ENCODE measurements at regions not wholly inside any gene's neighbourhood (a gene's known extent, or its start where the extent isn't known, plus 50 kb on each side); places are given as distances from the start of the nearest gene placed in this dataset.
"Not testable (repeated sequence)": the region's sequence is repeated elsewhere in the genome, so short reads cannot be mapped to it uniquely, and the experiment has no call there.

- H3K27ac Mint-ChIP-seq (ENCODE audit: unreplicated experiment) = no peak overlapping the region
- no peak for DNase-seq
- no peak for TF ChIP-seq CTCF (IDR thresholded peaks at IDR 0.05; ENCODE audit: unreplicated experiment)
- no peaks in the 10 kb centered on the region for H3K4me1 Mint-ChIP-seq (ENCODE audit: low read depth, unreplicated experiment)
- no peak overlapping the region for H3K4me3 Mint-ChIP-seq (ENCODE audit: low read depth, unreplicated experiment)
- peaks cover 27% of the 10 kb centered on the region for H3K27me3 Mint-ChIP-seq (ENCODE audit: unreplicated experiment)
- no peaks in the 10 kb centered on the region for H3K36me3 Mint-ChIP-seq (ENCODE audit: insufficient read depth, unreplicated experiment)
- intact Hi-C loops (cut with micrococcal nuclease; ENCODE audit: unreplicated experiment) = no loop called here
- H3K9me3 Mint-ChIP-seq (ENCODE audit: low read depth, unreplicated experiment) = no peaks in the 10 kb centered on the region
- CTCF ChIA-PET = no interaction called here
- BruUV-seq (replicated peaks) = no TSS peak
Observed at GRCh38 chr16:5176505-5176904, 78.9 kb upstream of the EEF2KMT start.

- no TSS peak for BruUV-seq (replicated peaks)
- no peaks in the 10 kb centered on the region for H3K4me1 Mint-ChIP-seq (ENCODE audit: low read depth, unreplicated experiment)
- DNase-seq = no peak
- intact Hi-C loops (cut with micrococcal nuclease; ENCODE audit: unreplicated experiment) = no loop called here
- no peaks in the 10 kb centered on the region for H3K36me3 Mint-ChIP-seq (ENCODE audit: insufficient read depth, unreplicated experiment)
- H3K27ac Mint-ChIP-seq (ENCODE audit: unreplicated experiment) = no peak overlapping the region
- CTCF ChIA-PET = no interaction called here
- peaks cover 29% of the 10 kb centered on the region for H3K27me3 Mint-ChIP-seq (ENCODE audit: unreplicated experiment)
- no peak for TF ChIP-seq CTCF (IDR thresholded peaks at IDR 0.05; ENCODE audit: unreplicated experiment)
- H3K9me3 Mint-ChIP-seq (ENCODE audit: low read depth, unreplicated experiment) = peaks cover 4% of the 10 kb centered on the region
- H3K4me3 Mint-ChIP-seq (ENCODE audit: low read depth, unreplicated experiment) = no peak overlapping the region
Observed at GRCh38 chr16:5175266-5175665, 77.7 kb upstream of the EEF2KMT start.

GRCh38 chr16:5166486-5166885 is 68.9 kb upstream of the EEF2KMT start:
- H3K9me3 Mint-ChIP-seq (ENCODE audit: low read depth, unreplicated experiment) = peaks cover 4% of the 10 kb centered on the region
- no peak overlapping the region for H3K27ac Mint-ChIP-seq (ENCODE audit: unreplicated experiment)
- no peaks in the 10 kb centered on the region for H3K36me3 Mint-ChIP-seq (ENCODE audit: insufficient read depth, unreplicated experiment)
- CTCF ChIA-PET = no interaction called here
- H3K4me1 Mint-ChIP-seq (ENCODE audit: low read depth, unreplicated experiment) = no peaks in the 10 kb centered on the region
- peaks cover 86% of the 10 kb centered on the region for H3K27me3 Mint-ChIP-seq (ENCODE audit: unreplicated experiment)
- no peak for DNase-seq
- TF ChIP-seq CTCF (IDR thresholded peaks at IDR 0.05; ENCODE audit: unreplicated experiment) = no peak
- no peak overlapping the region for H3K4me3 Mint-ChIP-seq (ENCODE audit: low read depth, unreplicated experiment)
- no TSS peak for BruUV-seq (replicated peaks)
- intact Hi-C loops (cut with micrococcal nuclease; ENCODE audit: unreplicated experiment) = no loop called here

- BruUV-seq (replicated peaks); H3K4me3 Mint-ChIP-seq (ENCODE audit: low read depth, unreplicated experiment); H3K9me3 Mint-ChIP-seq (ENCODE audit: low read depth, unreplicated experiment); DNase-seq; H3K4me1 Mint-ChIP-seq (ENCODE audit: low read depth, unreplicated experiment); H3K36me3 Mint-ChIP-seq (ENCODE audit: insufficient read depth, unreplicated experiment); intact Hi-C loops (cut with micrococcal nuclease; ENCODE audit: unreplicated experiment); H3K27ac Mint-ChIP-seq (ENCODE audit: unreplicated experiment); CTCF ChIA-PET: not testable (repeated sequence)
- peaks cover 86% of the 10 kb centered on the region for H3K27me3 Mint-ChIP-seq (ENCODE audit: unreplicated experiment)
Observed at GRCh38 chr16:5165429-5165828, 67.8 kb upstream of the EEF2KMT start.

GRCh38 chr16:5162801-5163200 is 65.2 kb upstream of the EEF2KMT start:
- peaks cover 86% of the 10 kb centered on the region for H3K27me3 Mint-ChIP-seq (ENCODE audit: unreplicated experiment)
- BruUV-seq (replicated peaks); H3K36me3 Mint-ChIP-seq (ENCODE audit: insufficient read depth, unreplicated experiment); H3K4me1 Mint-ChIP-seq (ENCODE audit: low read depth, unreplicated experiment); DNase-seq; H3K27ac Mint-ChIP-seq (ENCODE audit: unreplicated experiment); H3K9me3 Mint-ChIP-seq (ENCODE audit: low read depth, unreplicated experiment); H3K4me3 Mint-ChIP-seq (ENCODE audit: low read depth, unreplicated experiment); intact Hi-C loops (cut with micrococcal nuclease; ENCODE audit: unreplicated experiment); CTCF ChIA-PET: not testable (repeated sequence)

GRCh38 chr16:5161888-5162287 is 64.3 kb upstream of the EEF2KMT start:
- H3K4me1 Mint-ChIP-seq (ENCODE audit: low read depth, unreplicated experiment); BruUV-seq (replicated peaks); H3K27ac Mint-ChIP-seq (ENCODE audit: unreplicated experiment); CTCF ChIA-PET; H3K36me3 Mint-ChIP-seq (ENCODE audit: insufficient read depth, unreplicated experiment); H3K4me3 Mint-ChIP-seq (ENCODE audit: low read depth, unreplicated experiment); DNase-seq; H3K9me3 Mint-ChIP-seq (ENCODE audit: low read depth, unreplicated experiment); intact Hi-C loops (cut with micrococcal nuclease; ENCODE audit: unreplicated experiment): not testable (repeated sequence)
- peaks cover 85% of the 10 kb centered on the region for H3K27me3 Mint-ChIP-seq (ENCODE audit: unreplicated experiment)

GRCh38 chr16:5160010-5160409 is 62.4 kb upstream of the EEF2KMT start:
- DNase-seq; H3K36me3 Mint-ChIP-seq (ENCODE audit: insufficient read depth, unreplicated experiment); H3K27ac Mint-ChIP-seq (ENCODE audit: unreplicated experiment); H3K4me3 Mint-ChIP-seq (ENCODE audit: low read depth, unreplicated experiment); H3K9me3 Mint-ChIP-seq (ENCODE audit: low read depth, unreplicated experiment); BruUV-seq (replicated peaks); H3K4me1 Mint-ChIP-seq (ENCODE audit: low read depth, unreplicated experiment); intact Hi-C loops (cut with micrococcal nuclease; ENCODE audit: unreplicated experiment): not testable (repeated sequence)
- peaks cover 80% of the 10 kb centered on the region for H3K27me3 Mint-ChIP-seq (ENCODE audit: unreplicated experiment)
- CTCF ChIA-PET = interaction anchor here (0.6 to 0.7 kb wide), 2 partner anchors 68 to 473 kb away, joined by 3 to 5 read pairs; no protein-coding TSS in a partner anchor

- H3K9me3 Mint-ChIP-seq (ENCODE audit: low read depth, unreplicated experiment); intact Hi-C loops (cut with micrococcal nuclease; ENCODE audit: unreplicated experiment); H3K4me3 Mint-ChIP-seq (ENCODE audit: low read depth, unreplicated experiment); H3K27ac Mint-ChIP-seq (ENCODE audit: unreplicated experiment); H3K4me1 Mint-ChIP-seq (ENCODE audit: low read depth, unreplicated experiment); DNase-seq; BruUV-seq (replicated peaks); H3K36me3 Mint-ChIP-seq (ENCODE audit: insufficient read depth, unreplicated experiment): not testable (repeated sequence)
- peaks cover 75% of the 10 kb centered on the region for H3K27me3 Mint-ChIP-seq (ENCODE audit: unreplicated experiment)
- CTCF ChIA-PET = interaction anchor here (0.7 kb wide), 1 partner anchor 68 kb away, joined by 5 read pairs; no protein-coding TSS in a partner anchor
Observed at GRCh38 chr16:5159537-5159936, 61.9 kb upstream of the EEF2KMT start.

Data from Calu3 (cell line).